Choroid plexus epithelial cell (primary cell): ENCODE measurements at regions not wholly inside any gene's neighbourhood (a gene's known extent, or its start where the extent isn't known, plus 50 kb on each side); places are given as distances from the start of the nearest gene placed in this dataset.

ENCODE experiments used
- DNase-seq: peaks from one replicate; pipeline ENCODE4 v3.0.0-alpha.2; 2010; ENCODE audit warnings: low read depth
- H3K4me3 ChIP-seq: 2 replicates; pipeline ENCODE4 v1.5.1; 2011; ENCODE audit warnings: low read depth, mild to moderate bottlenecking, control low read depth, low read length, moderate library complexity
- TF ChIP-seq, protein P1 (sequence below): conservative IDR thresholded peaks from 2 replicates; pipeline ENCODE4 v1.5.1; 2011; ENCODE audit warnings: low read depth, mild to moderate bottlenecking, control low read depth, inconsistent platforms, low read length, moderate library complexity

DNA sequence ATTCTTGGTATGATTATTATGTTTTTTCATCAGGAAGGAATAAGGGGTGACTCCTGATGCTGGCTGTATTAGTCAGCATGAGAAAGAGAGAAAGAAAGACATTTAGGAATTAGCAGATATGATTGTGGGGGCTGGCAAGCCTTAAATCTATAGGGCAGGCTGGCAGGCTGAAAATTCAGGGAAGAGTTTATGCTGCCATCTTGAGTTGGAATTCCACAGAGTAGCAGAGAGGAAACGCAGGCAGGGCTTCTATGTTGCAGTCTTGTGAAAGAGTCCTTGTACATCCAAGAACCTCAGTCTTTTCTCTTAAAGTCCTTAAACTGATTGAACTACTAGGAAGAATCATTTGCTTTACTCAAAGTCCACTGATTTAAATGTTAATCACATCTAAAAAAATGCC lies 262.7 kb upstream of the SLC10A2 start:
- TF ChIP-seq, protein P1, sequence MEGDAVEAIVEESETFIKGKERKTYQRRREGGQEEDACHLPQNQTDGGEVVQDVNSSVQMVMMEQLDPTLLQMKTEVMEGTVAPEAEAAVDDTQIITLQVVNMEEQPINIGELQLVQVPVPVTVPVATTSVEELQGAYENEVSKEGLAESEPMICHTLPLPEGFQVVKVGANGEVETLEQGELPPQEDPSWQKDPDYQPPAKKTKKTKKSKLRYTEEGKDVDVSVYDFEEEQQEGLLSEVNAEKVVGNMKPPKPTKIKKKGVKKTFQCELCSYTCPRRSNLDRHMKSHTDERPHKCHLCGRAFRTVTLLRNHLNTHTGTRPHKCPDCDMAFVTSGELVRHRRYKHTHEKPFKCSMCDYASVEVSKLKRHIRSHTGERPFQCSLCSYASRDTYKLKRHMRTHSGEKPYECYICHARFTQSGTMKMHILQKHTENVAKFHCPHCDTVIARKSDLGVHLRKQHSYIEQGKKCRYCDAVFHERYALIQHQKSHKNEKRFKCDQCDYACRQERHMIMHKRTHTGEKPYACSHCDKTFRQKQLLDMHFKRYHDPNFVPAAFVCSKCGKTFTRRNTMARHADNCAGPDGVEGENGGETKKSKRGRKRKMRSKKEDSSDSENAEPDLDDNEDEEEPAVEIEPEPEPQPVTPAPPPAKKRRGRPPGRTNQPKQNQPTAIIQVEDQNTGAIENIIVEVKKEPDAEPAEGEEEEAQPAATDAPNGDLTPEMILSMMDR = peak; percentile 8
- H3K4me3 ChIP-seq = no peak overlapping the region
- peak; percentile 18 for DNase-seq

DNA sequence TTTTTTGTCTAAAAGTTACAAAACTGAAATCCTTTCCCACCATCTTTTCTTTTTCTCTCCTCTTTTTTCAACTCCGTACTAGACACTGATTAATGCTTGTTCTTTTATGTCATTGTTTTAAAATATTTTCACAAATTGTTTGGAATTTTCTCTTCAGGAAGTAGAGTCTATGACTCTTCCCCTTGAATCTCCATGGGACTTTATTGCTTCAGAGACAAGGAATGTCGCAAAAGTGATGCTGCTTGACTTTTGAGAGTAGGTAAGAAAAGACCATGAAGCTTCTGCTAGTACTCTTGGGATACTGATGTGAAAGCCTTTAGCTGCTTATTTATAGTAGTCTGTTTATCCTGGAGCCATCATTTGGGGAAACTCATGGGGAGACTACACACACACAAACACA lies 260.1 kb upstream of the SLC10A2 start:
- DNase-seq = no peak
- TF ChIP-seq, protein P1 = no peak
- no peak overlapping the region for H3K4me3 ChIP-seq

- H3K4me3 ChIP-seq = no peak overlapping the region
- TF ChIP-seq, protein P1 = no peak
- no peak for DNase-seq
Observed at GRCh38 chr13:103325672-103326071, 259.5 kb upstream of the SLC10A2 start.

- TF ChIP-seq, protein P1 = no peak
- no peak overlapping the region for H3K4me3 ChIP-seq
- no peak for DNase-seq
Observed at GRCh38 chr13:103324641-103325040, 258.4 kb upstream of the SLC10A2 start.

GRCh38 chr13:103315711-103316110 lies 249.5 kb upstream of the SLC10A2 start:
- TF ChIP-seq, protein P1 = no peak
- no peak for DNase-seq
- H3K4me3 ChIP-seq = no peak overlapping the region

- DNase-seq = no peak
- TF ChIP-seq, protein P1 = no peak
- H3K4me3 ChIP-seq = no peak overlapping the region
Observed at GRCh38 chr13:103312467-103312866, 246.2 kb upstream of the SLC10A2 start.

DNA sequence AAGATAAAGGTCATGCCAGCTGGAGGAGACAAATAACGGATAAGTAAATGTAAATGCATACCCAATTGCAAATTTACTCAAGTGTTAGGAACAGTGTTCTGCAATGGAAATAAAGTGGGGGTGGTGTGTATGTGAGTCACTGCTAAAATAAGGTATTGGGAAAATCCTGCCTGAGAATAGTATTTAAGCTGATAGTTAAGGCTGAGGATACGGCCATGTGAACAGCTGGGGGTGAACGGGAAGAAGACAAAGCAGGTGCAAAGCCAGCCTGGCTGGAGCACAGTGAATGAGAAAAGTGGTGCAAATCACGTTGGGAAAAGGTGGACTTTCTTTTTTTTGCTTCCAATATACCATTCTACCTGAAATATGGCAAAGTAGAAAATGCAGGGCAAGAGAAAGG lies 242.4 kb upstream of the SLC10A2 start:
- DNase-seq = no peak
- TF ChIP-seq, protein P1 = no peak
- no peak overlapping the region for H3K4me3 ChIP-seq
